Cardiac muscle cell (in vitro differentiated cells and primary cell): ENCODE measurements at regions not wholly inside any gene's neighbourhood (a gene's known extent, or its start where the extent isn't known, plus 50 kb on each side); places are given as distances from the start of the nearest gene placed in this dataset.

ENCODE experiments used
- DNase-seq, 2 donors: peaks; one replicate each; pipeline versions ENCODE4 v3.0.0 to v3.0.0-alpha.2; 2010 to 2017; ENCODE audit warnings: low read depth in 1 of 2, low spot score in 1 of 2
- H3K27ac ChIP-seq: fragments of 200-600 bp; sonication (generic); 2 replicates; pipeline ENCODE4 v1.5.1; 2016
- H3K27me3 ChIP-seq: fragments of 200-600 bp; sonication (generic); 2 replicates; pipeline ENCODE4 v1.6.0; 2016; ENCODE audit warnings: control low read depth
- H3K36me3 ChIP-seq: fragments of 200-600 bp; sonication (generic); 2 replicates; pipeline ENCODE4 v1.5.1; 2016; ENCODE audit warnings: control low read depth
- H3K4me1 ChIP-seq: fragments of 200-600 bp; sonication (generic); 2 replicates; pipeline ENCODE4 v1.8.1; 2017; ENCODE audit warnings: low read depth, mild to moderate bottlenecking, mixed run types
- H3K4me3 ChIP-seq: fragments of 200-600 bp; sonication (generic); 2 replicates; pipeline ENCODE4 v1.5.1; 2016; ENCODE audit warnings: mild to moderate bottlenecking
- H3K9me3 ChIP-seq: fragments of 200-600 bp; sonication (generic); 2 replicates; pipeline ENCODE4 v1.5.1; 2017; ENCODE audit warnings: low read depth, mild to moderate bottlenecking, control low read depth
- TF ChIP-seq, protein P1 (sequence below): IDR thresholded peaks from 2 replicates; pipeline ENCODE4 v1.5.1; 2012; ENCODE audit warnings: low read depth, mild to moderate bottlenecking, low read length

- Histone ChIP-seq H3K27me3 (no peaks in the 10 kb centered on the region), H3K9me3 (no peaks in the 10 kb centered on the region), H3K27ac (no peak overlapping the region), H3K4me3 (no peak overlapping the region), H3K36me3 (no peaks in the 10 kb centered on the region), H3K4me1 (peaks cover 10% of the 10 kb centered on the region)
- TF ChIP-seq, protein P1, sequence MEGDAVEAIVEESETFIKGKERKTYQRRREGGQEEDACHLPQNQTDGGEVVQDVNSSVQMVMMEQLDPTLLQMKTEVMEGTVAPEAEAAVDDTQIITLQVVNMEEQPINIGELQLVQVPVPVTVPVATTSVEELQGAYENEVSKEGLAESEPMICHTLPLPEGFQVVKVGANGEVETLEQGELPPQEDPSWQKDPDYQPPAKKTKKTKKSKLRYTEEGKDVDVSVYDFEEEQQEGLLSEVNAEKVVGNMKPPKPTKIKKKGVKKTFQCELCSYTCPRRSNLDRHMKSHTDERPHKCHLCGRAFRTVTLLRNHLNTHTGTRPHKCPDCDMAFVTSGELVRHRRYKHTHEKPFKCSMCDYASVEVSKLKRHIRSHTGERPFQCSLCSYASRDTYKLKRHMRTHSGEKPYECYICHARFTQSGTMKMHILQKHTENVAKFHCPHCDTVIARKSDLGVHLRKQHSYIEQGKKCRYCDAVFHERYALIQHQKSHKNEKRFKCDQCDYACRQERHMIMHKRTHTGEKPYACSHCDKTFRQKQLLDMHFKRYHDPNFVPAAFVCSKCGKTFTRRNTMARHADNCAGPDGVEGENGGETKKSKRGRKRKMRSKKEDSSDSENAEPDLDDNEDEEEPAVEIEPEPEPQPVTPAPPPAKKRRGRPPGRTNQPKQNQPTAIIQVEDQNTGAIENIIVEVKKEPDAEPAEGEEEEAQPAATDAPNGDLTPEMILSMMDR: no peak
- peak in 1 of 2 donors; percentile 52 for DNase-seq
Observed at GRCh38 chr6:6834356-6835222, 246.1 kb downstream of the LY86 start.

DNA sequence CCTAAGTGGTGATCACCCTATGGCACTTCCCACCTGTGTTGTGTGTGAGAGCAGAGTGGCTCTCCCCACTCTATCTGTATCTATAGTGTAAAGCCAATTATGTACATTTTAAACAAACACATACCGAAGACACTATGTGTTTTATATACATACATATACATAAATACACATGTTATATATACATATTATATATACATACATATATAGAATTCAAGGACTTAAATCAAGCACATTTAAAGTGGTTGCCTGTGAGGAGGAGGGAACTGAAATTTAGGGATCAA lies 246.6 kb downstream of the LY86 start:
- DNase-seq: no peak
- Histone ChIP-seq H3K36me3 (no peaks in the 10 kb centered on the region), H3K27me3 (no peaks in the 10 kb centered on the region), H3K9me3 (no peaks in the 10 kb centered on the region), H3K27ac (no peak overlapping the region), H3K4me3 (no peak overlapping the region), H3K4me1 (peaks cover 10% of the 10 kb centered on the region)
- TF ChIP-seq, protein P1: no peak

DNA sequence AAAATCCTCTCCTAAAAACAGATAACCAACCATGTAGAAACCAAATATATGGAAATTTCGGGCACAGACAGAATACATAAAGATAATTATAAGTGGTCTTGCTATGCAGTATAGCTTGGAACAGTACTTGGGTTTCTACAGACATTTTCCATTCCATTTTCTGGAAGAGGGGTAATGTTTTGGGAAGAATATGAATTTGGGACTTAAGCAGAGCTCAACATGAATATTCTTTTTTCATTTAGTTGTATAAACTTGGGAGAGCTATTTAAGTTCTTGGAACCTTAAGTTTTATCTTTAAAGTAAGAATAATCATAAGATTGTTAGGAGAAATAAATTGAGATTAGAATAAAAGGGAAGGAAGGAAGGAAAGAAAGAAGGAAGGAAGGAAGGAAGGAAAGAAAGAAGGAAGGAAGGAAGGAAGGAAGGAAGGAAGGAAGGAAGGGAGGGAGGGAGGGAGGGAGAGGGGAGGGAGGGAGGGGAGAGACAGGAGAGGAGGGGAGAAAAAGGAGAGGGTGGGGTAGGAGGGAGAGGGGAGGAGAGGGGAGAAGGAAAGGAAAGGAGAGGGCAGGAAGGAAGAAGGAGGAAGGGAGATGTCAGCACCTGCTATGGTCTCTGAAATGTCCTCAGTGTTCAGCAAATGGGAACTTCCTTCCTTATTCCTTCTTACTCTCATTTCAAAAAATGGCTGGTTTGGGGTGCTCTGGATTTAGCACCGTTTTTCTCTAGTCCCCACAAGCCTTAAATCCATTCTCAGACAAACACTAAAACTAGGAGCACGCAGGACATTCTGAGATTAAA lies 248.3 kb downstream of the LY86 start:
- Histone ChIP-seq H3K4me1 (peaks cover 10% of the 10 kb centered on the region), H3K27me3 (no peaks in the 10 kb centered on the region), H3K36me3 (no peaks in the 10 kb centered on the region), H3K4me3 (no peak overlapping the region), H3K27ac (no peak overlapping the region), H3K9me3 (no peaks in the 10 kb centered on the region)
- TF ChIP-seq, protein P1: no peak
- no peak for DNase-seq

GRCh38 chr6:6837541-6838080 lies 249.1 kb downstream of the LY86 start:
- Histone ChIP-seq H3K9me3 (no peaks in the 10 kb centered on the region), H3K27ac (no peak overlapping the region), H3K36me3 (no peaks in the 10 kb centered on the region), H3K4me1 (peaks cover 10% of the 10 kb centered on the region), H3K27me3 (peaks cover 3% of the 10 kb centered on the region), H3K4me3 (no peak overlapping the region)
- DNase-seq: no peak
- TF ChIP-seq, protein P1: no peak

- no peak overlapping the region for H3K4me3 ChIP-seq
- no peaks in the 10 kb centered on the region for H3K9me3 ChIP-seq
- TF ChIP-seq, protein P1: no peak
- peaks cover 3% of the 10 kb centered on the region for H3K27me3 ChIP-seq
- no peak overlapping the region for H3K27ac ChIP-seq
- H3K36me3 ChIP-seq: no peaks in the 10 kb centered on the region
- DNase-seq: no peak
- H3K4me1 ChIP-seq: no peaks in the 10 kb centered on the region
Observed at GRCh38 chr6:6840831-6841291, 252.3 kb downstream of the LY86 start.
